ENCODE measurements at regions not wholly inside any gene's neighbourhood (a gene's known extent, or its start where the extent isn't known, plus 50 kb on each side); places are given as distances from the start of the nearest gene placed in this dataset.

DNA sequence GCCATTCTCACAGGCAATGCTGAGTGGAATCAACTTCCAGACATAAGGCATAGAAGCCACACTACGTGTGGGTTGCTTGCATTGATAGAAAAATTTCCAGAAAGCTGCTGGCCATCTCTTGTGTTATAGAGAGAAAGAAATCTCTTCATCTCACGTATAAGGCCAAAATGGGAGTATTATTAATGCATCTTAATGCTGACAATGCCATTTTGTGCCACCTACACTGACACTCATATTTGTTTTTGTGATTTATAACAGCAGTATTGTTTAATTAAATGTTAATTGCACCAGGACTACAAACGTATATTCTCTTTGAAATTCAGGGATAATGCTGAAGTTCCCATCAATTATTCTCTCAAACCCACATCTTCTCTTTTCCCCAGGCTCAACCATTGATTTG lies 56.1 kb upstream of the TMEM132D start:
- no peak overlapping the region for H3K4me3 ChIP-seq (ENCODE audit: low read depth, low read length)
- TF ChIP-seq, protein P1, sequence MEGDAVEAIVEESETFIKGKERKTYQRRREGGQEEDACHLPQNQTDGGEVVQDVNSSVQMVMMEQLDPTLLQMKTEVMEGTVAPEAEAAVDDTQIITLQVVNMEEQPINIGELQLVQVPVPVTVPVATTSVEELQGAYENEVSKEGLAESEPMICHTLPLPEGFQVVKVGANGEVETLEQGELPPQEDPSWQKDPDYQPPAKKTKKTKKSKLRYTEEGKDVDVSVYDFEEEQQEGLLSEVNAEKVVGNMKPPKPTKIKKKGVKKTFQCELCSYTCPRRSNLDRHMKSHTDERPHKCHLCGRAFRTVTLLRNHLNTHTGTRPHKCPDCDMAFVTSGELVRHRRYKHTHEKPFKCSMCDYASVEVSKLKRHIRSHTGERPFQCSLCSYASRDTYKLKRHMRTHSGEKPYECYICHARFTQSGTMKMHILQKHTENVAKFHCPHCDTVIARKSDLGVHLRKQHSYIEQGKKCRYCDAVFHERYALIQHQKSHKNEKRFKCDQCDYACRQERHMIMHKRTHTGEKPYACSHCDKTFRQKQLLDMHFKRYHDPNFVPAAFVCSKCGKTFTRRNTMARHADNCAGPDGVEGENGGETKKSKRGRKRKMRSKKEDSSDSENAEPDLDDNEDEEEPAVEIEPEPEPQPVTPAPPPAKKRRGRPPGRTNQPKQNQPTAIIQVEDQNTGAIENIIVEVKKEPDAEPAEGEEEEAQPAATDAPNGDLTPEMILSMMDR (IDR thresholded peaks at IDR 0.05; ENCODE audit: borderline replicate concordance, insufficient read depth, low read depth, low read length): no peak

GRCh38 chr12:129961091-129961490 lies 57.3 kb upstream of the TMEM132D start:
- no peak overlapping the region for H3K4me3 ChIP-seq (ENCODE audit: low read depth, low read length)
- TF ChIP-seq, protein P1 (IDR thresholded peaks at IDR 0.05; ENCODE audit: borderline replicate concordance, insufficient read depth, low read depth, low read length): no peak

DNA sequence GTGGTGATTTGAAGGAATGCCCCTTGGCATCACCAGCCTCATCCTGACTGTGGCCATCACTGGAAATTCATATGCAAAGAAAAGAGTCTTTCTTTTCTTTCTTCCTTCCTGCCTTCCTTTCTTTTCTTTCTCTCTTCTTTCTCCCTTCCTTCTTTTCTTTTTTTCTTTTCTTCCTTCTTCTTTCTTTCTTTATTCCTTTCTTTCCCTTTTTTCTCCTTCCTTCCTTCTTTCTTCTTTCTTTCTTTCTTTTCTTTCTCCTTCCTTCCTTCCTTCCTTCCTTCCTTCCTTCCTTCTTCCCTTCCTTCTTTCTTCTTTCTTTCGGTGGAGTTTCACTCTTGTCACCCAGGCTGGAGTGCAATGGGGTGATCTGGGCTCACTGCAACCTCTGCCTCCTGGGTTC lies 58.0 kb upstream of the TMEM132D start:
- H3K4me3 ChIP-seq (ENCODE audit: low read depth, low read length): no peak overlapping the region
- TF ChIP-seq, protein P1 (IDR thresholded peaks at IDR 0.05; ENCODE audit: borderline replicate concordance, insufficient read depth, low read depth, low read length): no peak

GRCh38 chr12:129964300-129964699 lies 60.5 kb upstream of the TMEM132D start:
- TF ChIP-seq, protein P1 (IDR thresholded peaks at IDR 0.05; ENCODE audit: borderline replicate concordance, insufficient read depth, low read depth, low read length): no peak

DNA sequence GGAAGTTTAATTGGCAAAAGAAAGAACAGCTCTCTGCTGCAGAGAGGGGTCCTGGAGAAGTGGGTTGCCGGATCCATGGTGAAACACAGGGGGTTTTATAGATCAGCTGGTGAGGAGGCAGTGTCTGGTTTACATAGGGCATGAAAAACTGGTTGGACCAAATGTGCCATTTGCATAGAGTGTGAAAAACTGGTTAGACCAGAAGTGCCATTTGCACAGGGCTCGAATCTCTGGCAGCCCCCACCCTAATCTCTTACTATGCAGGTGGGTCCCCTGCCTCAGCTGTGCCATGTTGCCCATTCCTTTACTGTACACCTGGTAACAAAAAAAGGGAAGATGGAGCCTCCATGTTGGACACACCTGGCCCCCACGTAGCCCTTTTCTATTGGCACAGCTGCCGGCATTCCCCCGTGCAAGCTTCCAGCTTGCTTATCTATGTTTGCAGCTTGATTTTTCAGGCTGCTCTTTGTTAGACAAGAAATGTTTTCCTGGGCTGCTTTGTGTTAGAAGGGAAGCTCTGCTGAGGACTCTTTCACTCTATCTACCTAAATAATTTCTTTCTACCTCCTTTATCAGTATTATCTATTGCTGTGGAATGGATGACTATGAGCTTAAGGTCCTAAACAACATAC lies 61.1 kb upstream of the TMEM132D start:
- TF ChIP-seq, protein P1 (IDR thresholded peaks at IDR 0.05; ENCODE audit: borderline replicate concordance, insufficient read depth, low read depth, low read length): no peak
- H3K4me3 ChIP-seq (ENCODE audit: low read depth, low read length): no peak overlapping the region

More at GRCh38 chr12:129964300-129964699, 60.5 kb upstream of the TMEM132D start:
- H3K4me3 ChIP-seq (ENCODE audit: low read depth, low read length): no peak overlapping the region

DNA sequence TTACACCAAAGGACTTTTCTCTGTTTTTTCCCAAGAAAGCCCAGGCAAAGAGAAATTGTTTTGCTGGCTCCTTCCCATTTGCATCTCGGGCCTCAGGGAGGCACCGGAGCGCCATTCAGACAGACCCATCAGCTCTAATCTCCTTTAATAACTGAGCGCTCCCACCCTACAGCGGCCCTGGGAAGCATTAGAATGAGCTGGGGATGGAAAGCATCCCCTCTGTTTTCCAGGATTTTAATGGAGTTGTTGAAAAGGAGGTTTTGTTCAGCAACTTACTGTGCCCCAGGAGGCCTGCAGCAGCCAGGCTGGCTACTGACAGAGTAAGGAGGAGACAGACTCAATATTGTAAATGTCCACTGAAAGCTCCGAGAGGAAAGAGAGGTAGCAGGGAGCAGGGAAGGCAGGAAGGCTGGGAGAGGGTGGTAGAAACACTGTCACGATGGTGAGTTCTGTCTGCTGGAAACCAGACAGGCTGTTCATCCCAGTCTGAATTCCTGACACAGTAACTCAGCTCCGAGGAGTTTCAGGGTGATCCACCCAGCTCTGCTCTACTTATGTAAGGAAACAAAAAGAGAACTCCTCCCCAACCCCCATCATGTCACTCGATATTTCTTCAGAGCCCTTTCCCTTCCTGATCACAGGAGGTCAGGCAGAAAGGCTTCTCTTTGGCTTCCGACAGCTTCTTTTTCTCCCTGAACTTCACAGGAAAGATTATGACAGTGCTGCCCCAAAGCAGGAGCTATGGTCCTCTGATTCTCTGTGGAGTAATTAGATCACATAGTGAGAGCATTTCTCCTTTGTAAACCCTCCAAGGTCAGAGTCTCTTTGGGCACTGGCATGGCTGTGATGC lies 62.5 kb upstream of the TMEM132D start:
- TF ChIP-seq, protein P1 (IDR thresholded peaks at IDR 0.05; ENCODE audit: borderline replicate concordance, insufficient read depth, low read depth, low read length): no peak
- no peak overlapping the region for H3K4me3 ChIP-seq (ENCODE audit: low read depth, low read length)

- H3K4me3 ChIP-seq (ENCODE audit: low read depth, low read length): no peak overlapping the region
- TF ChIP-seq, protein P1 (IDR thresholded peaks at IDR 0.05; ENCODE audit: borderline replicate concordance, insufficient read depth, low read depth, low read length): no peak
Observed at GRCh38 chr12:129971721-129972120, 67.9 kb upstream of the TMEM132D start.

All from GM12875 (cell line).